Naive B cell (primary cell): ENCODE measurements at regions not wholly inside any gene's neighbourhood (a gene's known extent, or its start where the extent isn't known, plus 50 kb on each side); places are given as distances from the start of the nearest gene placed in this dataset.
A peak's percentile ranks its signal among the peaks of the same experiment; 100 is the strongest.
"Not testable (repeated sequence)": the region's sequence is repeated elsewhere in the genome, so short reads cannot be mapped to it uniquely, and the experiment has no call there.

Experiments used
- ATAC-seq, 2 donors: fragments of 150-1000 bp; cut with Tn5 transposase; 2 replicates each; pipeline ENCODE4 v1.10.0; 2021; ENCODE audit warnings: low read depth in 2 of 2, mild to moderate bottlenecking in 2 of 2, moderate library complexity in 2 of 2
- DNase-seq: peaks from one replicate; pipeline ENCODE4 v3.0.0; 2022
- H3K27ac Mint-ChIP-seq, 6 donors: one replicate each; pipeline ENCODE4 v1.8.0; 2020 to 2022; ENCODE audit warnings: mild to moderate bottlenecking in 6 of 6, mixed read lengths in 6 of 6, moderate library complexity in 5 of 6, inconsistent platforms in 2 of 6
- H3K27me3 Mint-ChIP-seq, 3 donors: one replicate each; pipeline ENCODE4 v1.8.0; 2021 to 2022; ENCODE audit warnings: mixed read lengths in 3 of 3, mild to moderate bottlenecking in 1 of 3
- H3K36me3 Mint-ChIP-seq, 2 donors: one replicate each; pipeline ENCODE4 v1.8.0; 2020 to 2022; ENCODE audit warnings: mixed read lengths in 2 of 2, inconsistent platforms in 1 of 2, mild to moderate bottlenecking in 1 of 2
- H3K4me1 Mint-ChIP-seq, 3 donors: one replicate each; pipeline ENCODE4 v1.8.0; 2020 to 2022; ENCODE audit warnings: mixed read lengths in 3 of 3, inconsistent platforms in 1 of 3, mild to moderate bottlenecking in 1 of 3, moderate library complexity in 1 of 3
- H3K4me3 Mint-ChIP-seq, 8 donors: one replicate each; pipeline ENCODE4 v1.8.0; 2020 to 2022; ENCODE audit warnings: mild to moderate bottlenecking in 8 of 8, mixed read lengths in 8 of 8, moderate library complexity in 8 of 8, inconsistent platforms in 2 of 8
- H3K9me3 Mint-ChIP-seq, 7 donors: one replicate each; pipeline ENCODE4 v1.8.0; 2020 to 2022; ENCODE audit warnings: mixed read lengths in 7 of 7, mild to moderate bottlenecking in 5 of 7, inconsistent platforms in 2 of 7, moderate library complexity in 1 of 7

DNA sequence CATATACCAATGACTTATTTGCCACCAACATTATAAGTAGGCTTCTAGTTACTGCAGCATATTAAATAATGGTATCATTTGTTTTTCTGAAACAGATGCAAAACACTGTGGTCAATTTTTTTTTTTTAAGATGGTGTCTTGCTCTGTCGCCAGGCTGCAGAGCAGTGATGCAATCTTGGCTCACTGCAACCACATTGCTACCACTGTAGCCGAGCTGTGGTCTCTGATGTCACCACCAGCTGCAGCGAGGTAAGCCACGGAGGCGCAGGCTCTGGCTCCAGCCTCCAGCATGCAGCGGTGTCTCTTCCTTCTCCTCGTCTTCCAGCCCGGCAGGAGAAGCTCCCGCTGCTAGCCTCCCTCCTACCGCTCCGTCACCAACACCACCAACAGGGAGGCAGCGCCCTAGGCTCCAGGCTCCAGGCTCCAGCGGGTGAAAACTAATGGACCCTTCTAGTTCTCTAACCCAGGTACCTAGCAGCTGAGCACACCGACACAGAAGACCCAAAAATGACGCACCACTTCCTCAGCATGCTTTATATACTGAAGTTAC is 840.8 kb downstream of the SPATA31A1 start:
- not testable (repeated sequence) for ATAC-seq, H3K36me3 Mint-ChIP-seq

DNA sequence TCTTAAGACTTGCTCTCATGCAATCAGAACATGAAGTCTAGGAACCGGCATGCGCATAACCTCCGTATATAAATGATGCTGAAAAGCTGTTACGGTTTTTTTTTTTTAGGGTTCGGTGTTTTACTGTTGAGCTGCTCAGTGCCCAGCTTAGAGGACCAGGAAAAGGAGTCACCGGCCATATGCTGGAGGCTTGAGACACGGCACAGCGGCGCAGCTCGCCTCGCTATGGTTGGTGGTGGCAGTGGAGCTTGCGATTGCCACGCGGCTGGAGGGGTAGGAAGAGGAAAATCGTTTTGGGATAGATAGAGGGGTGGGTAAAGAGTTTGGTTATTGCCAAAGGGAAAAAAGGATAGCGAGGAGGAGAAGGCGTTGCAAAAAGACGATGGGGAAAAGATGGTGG is 841.3 kb downstream of the SPATA31A1 start:
- DNase-seq, H3K27me3 Mint-ChIP-seq, H3K4me3 Mint-ChIP-seq, H3K9me3 Mint-ChIP-seq, H3K4me1 Mint-ChIP-seq, H3K27ac Mint-ChIP-seq, H3K36me3 Mint-ChIP-seq, ATAC-seq: not testable (repeated sequence)

More for the DNA sequence above, 840.8 kb downstream of the SPATA31A1 start:
- H3K4me3 Mint-ChIP-seq, H3K9me3 Mint-ChIP-seq, DNase-seq, H3K4me1 Mint-ChIP-seq, H3K27ac Mint-ChIP-seq, H3K27me3 Mint-ChIP-seq: not testable (repeated sequence)

DNA sequence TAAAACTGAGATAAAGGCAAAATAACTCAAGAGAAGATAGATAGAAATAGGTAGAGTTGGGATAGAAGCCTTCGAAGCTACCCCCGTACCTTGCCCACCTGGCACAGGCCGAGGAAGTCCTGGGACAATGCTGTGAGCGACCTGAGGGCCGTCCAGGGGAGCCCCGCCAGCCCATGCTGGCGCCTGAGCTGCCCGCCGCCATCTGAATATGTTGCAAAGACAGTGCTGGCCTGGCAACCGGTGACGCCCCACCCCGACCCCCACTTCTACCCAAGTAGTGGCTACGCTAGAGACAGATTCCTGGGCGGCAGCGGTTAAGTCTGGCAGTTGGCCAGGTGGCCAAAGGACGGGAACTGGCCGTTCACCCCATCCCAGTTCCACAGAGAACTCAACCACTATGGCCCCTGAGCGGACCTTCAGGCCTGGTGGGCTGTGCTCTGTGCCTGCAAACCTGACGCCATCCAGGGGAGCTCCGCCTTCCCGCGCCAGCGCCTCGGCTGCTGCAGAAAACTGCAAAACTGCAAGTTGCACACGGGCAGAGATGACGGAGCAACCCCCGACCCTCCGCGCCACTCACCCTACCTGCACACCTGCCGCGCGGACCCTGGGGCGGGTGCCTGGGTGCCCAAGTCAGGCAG is 866.2 kb downstream of the SPATA31A1 start:
- not testable (repeated sequence) for H3K4me1 Mint-ChIP-seq, H3K4me3 Mint-ChIP-seq, H3K36me3 Mint-ChIP-seq, DNase-seq, H3K9me3 Mint-ChIP-seq, H3K27ac Mint-ChIP-seq, H3K27me3 Mint-ChIP-seq, ATAC-seq

DNA sequence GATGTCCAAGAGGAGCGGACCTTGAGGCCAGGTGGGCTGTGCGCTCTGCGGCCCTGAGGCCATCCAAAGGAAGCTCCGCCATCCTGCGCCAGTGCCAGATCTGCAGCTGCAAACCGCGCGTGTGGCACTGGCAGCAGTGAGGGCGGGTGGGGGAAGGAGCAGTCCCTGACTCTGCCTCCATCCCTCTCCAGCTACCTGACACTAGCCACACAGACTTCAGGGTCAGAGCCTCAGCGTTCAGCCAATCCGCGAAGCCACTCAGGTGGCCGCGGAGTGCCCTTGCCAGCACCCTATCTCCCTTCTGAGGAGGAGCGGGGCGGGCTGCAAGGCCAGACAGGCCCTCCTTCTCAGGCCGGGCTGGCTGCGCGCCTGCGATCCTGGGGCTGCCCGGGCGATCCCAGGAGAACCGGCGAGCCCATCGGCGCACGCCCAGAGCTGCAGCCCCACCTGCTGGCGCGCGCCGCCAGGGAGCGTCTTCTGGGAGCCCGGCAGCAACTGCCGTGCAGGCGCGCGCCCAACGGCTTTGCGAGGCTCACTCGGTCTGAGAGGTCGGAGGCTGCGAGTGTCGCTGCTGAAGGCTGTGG is 867.2 kb downstream of the SPATA31A1 start:
- not testable (repeated sequence) for H3K27me3 Mint-ChIP-seq, H3K27ac Mint-ChIP-seq, H3K36me3 Mint-ChIP-seq, ATAC-seq, DNase-seq, H3K9me3 Mint-ChIP-seq, H3K4me1 Mint-ChIP-seq
- H3K4me3 Mint-ChIP-seq: peak overlapping the region in 3 of 8 donors; percentile 41 to 48 (median 44)

DNA sequence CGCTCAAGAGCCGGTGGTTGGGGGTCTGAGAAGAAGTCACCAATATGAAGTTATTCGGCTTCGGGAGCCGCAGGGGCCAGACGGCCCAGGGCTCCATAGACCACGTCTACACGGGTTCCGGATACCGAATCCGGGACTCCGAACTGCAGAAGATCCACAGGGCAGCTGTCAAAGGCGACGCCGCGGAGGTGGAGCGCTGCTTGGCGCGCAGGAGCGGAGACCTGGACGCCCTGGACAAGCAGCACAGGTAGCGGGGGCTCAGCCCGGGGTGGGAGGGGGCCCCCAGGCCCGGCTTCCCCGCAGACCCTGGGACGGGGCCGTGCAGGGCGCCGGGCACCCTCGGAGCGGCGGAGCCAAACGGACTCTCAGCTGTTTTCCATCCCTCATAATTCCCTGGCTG is 867.9 kb downstream of the SPATA31A1 start:
- DNase-seq, H3K27ac Mint-ChIP-seq, H3K4me1 Mint-ChIP-seq, H3K4me3 Mint-ChIP-seq, H3K9me3 Mint-ChIP-seq, H3K27me3 Mint-ChIP-seq, ATAC-seq, H3K36me3 Mint-ChIP-seq: not testable (repeated sequence)
